Limb (tissue), 2 donors: ENCODE measurements at regions not wholly inside any gene's neighbourhood (a gene's known extent, or its start where the extent isn't known, plus 50 kb on each side); places are given as distances from the start of the nearest gene placed in this dataset.

Experiments
- DNase-seq, 2 donors: peaks; one replicate each; pipeline ENCODE4 v3.0.0-alpha.2; 2016; ENCODE audit errors: extremely low spot score in 2 of 2

DNA sequence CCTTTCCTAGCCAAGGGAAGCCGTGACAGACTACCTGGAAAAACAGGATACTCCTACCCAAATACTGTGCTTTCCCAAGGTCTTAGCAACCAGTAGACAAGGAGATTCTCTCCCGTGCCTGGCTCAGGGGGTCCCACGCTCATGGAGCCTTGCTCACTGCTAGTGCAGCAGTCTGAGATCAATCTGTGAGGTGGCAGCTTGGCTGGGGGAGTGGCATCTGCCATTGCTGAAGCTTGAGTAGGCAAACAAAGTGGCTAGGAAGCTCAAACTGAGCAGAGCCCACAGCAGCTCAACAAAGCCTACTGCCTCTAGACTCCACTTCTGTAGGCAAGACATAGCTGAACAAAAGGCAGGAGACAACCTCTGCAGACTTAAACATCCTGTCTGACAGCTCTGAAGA is 177.1 kb downstream of the PARM1 start:
- no peak for DNase-seq

DNA sequence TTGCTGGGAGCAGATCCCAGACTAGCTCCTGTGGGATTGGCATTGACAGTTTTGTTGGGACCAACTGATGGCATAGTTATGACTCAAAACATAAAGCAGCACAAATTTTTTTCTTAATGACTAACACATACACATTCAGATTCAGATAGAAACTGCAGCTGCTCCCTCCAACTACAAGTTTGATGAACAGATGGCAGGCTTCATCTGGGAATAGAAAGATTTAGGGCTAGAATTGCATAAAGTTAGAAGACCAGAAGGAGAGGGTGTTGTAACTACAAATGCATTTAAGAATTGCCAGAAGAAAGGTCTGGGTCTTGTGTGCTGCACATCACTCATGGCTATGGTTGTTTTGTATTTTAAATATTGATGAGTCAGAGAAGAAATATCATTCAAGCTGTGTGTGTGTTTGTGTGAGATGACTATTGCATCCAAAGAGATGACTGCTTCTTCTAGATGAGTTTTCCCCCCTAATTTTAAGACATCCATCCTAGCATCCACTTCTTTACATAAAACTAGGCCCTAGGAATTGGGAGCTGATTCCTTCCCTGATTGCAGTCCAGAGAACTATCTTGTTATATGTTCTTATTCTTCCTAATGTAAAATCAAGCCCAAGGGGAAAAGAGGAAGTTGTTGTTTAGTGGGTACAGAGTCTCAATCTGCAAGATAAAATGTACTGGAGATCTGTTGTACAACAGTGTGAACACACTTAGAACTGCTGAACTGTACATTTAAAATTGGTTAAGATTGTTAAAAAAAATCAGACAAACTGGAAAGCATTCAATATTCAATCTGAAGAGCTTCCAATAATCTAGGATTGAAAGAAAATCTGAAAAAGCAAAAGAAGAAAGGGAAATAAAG is 175.1 kb downstream of the PARM1 start:
- DNase-seq = no peak

DNA sequence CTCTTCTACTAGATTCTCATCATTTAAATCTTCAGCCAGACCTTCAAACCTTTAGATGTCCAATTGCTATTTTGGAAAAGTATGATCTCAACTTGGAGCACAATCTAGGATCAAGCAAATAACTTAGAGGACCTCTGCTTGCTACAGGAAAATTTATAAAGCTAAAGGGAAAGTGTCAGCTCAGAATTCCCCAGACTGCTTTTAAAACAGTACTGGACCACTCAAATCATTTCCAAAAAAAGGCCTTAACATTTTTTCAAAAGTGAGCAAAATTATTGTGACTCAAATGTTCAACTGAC is 169.8 kb downstream of the PARM1 start:
- DNase-seq = no peak

DNA sequence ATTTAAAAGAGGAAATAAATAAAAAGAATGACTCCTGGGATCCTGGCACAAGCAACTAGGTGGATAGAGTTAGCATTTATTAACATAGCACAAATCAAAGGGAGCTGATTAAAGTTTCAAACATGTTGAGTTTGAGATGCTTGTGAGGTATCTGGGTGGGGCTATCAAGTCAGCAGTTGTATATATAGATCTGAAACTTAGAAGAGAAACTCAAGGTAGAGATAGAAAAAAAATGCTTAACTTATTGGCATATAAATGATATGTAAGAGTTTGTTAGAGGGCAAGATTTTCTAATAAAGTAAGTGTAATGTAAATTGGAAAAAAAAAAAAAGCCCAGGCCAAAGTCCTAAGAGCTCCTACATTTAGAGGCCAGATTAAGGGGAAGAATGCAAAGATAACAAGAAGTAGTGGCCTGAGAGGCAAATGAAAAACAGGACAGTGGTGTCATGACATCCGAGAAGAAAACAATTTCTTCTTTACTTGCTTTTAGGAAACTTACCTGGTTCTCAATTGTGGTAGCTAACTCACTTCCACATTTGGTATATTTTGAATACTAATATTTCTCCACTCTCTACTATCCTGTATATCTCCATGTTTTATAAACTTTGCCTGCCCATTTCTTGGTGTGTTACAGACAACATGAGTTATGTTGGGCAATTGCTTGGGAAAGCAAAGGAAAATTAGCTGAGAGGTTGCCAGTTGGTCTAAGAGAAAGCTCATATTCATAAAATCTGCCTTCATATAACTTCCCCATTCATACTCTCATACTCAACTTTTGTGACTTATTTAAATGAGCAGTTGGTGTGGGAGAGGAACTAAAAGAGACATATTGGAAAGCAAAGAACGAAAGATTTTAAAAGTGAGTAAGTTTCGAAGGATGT is 169.2 kb downstream of the PARM1 start:
- no peak for DNase-seq
